ENCODE measurements at regions not wholly inside any gene's neighbourhood (a gene's known extent, or its start where the extent isn't known, plus 50 kb on each side); places are given as distances from the start of the nearest gene placed in this dataset.

DNA sequence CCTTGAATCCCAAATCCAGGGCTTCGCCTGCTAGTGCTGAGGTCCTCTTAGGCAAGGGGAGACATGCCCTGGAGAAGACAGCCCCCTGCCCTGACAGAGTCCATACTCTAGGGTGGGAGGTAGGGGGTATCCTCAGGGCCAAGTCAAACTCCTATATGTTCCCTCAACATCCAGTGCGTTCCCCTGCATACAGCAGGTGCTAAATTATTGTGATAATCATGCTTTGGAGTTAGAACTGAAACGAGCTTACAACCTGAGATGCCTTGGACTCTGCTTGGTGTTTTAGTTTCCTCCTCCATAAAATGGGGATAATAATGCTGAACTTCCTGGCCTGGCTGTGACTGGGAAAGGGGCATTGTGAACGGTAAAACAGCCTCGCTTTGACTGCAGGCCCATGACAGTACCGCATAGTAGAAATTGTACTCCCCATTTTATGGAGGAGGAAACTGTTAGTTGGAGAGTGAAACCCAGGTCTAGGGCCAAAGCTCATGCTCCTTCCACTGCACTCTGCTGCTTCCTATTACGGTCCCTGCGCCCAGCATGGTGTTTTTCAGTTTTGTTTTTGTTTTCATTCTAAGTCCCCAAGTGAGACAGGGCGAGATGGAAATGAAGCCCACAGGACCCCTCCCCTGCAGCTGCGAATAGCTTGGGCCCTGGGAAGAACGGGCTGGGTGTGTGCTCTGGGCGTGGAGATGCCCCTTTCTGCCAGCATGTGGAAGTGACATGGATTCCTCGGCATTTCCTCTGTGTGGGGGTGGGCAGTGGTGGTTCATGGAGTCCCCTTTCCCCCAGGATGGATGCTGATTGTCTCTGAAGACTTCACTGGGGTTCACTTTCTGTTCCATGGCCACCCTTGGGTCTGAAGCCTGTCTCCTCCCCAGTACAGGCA, 162.5 kb downstream of the VEGFA start:
- Histone ChIP-seq H3K4me2 (no peak overlapping the region), H3K4me3 (ENCODE audit: low read depth in 2 of 2, low read length in 1 of 2) (no peak overlapping the region), H3K9me3 (no peaks in the 10 kb centered on the region), H3K4me1 (ENCODE audit: control insufficient read depth in 1 of 2, insufficient read depth in 2 of 2, low read depth in 1 of 2, low read length in 1 of 2) (peaks cover 7 to 81% of the 10 kb centered on the region in 2 experiments; a peak in 2 of 4 replicates), H3K79me2 (ENCODE audit: insufficient read depth) (no peaks in the 10 kb centered on the region), H3K27me3 (ENCODE audit: insufficient read depth) (no peaks in the 10 kb centered on the region), H3K27ac (ENCODE audit: low read depth in 2 of 2, low read length in 1 of 2) (peak overlapping the region in 1 of 2 experiments; percentile 43; a peak in 1 of 4 replicates), H3F3A (replicated peaks; ENCODE audit: insufficient read depth) (no peaks in the 10 kb centered on the region), H2AFZ (ENCODE audit: low read depth) (no peak overlapping the region), H3K9ac (no peak overlapping the region), H3K36me3 (replicated peaks in 1 of 2; ENCODE audit: control insufficient read depth in 1 of 2, insufficient read depth in 2 of 2, low read length in 1 of 2) (no peaks in the 10 kb centered on the region), H3K9me2 (no peaks in the 10 kb centered on the region), H4K20me1 (ENCODE audit: insufficient read depth) (no peaks in the 10 kb centered on the region)
- CTCF ChIA-PET = interaction anchor here (1.3 to 4.0 kb wide), 5 partner anchors 19 to 164 kb away, joined by 3 to 16 read pairs (median 7); partner anchors contain the start of gene VEGFA
- TF ChIP-seq, protein P1, sequence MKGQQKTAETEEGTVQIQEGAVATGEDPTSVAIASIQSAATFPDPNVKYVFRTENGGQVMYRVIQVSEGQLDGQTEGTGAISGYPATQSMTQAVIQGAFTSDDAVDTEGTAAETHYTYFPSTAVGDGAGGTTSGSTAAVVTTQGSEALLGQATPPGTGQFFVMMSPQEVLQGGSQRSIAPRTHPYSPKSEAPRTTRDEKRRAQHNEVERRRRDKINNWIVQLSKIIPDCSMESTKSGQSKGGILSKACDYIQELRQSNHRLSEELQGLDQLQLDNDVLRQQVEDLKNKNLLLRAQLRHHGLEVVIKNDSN (IDR thresholded peaks at IDR 0.05; ENCODE audit: borderline replicate concordance, low read depth) = no peak
- TF ChIP-seq RXRA (IDR thresholded peaks at IDR 0.05; ENCODE audit: borderline replicate concordance, low read depth) (no peak), FOXM1 (IDR thresholded peaks at IDR 0.05; ENCODE audit: low read depth) (no peak), RFX5 (IDR thresholded peaks at IDR 0.05; ENCODE audit: low read length) (no peak)
- TF ChIP-seq, protein P2, sequence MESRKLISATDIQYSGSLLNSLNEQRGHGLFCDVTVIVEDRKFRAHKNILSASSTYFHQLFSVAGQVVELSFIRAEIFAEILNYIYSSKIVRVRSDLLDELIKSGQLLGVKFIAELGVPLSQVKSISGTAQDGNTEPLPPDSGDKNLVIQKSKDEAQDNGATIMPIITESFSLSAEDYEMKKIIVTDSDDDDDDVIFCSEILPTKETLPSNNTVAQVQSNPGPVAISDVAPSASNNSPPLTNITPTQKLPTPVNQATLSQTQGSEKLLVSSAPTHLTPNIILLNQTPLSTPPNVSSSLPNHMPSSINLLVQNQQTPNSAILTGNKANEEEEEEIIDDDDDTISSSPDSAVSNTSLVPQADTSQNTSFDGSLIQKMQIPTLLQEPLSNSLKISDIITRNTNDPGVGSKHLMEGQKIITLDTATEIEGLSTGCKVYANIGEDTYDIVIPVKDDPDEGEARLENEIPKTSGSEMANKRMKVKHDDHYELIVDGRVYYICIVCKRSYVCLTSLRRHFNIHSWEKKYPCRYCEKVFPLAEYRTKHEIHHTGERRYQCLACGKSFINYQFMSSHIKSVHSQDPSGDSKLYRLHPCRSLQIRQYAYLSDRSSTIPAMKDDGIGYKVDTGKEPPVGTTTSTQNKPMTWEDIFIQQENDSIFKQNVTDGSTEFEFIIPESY (IDR thresholded peaks at IDR 0.05; ENCODE audit: borderline replicate concordance, low read depth) = no peak
- WGBS (ENCODE audit: low lambda C conversion rate) = 84% methylated on average over 13 of the region's 13 CpGs
- DNase-seq = peak; percentile 5
- POLR2A ChIA-PET = no interaction called here

DNA sequence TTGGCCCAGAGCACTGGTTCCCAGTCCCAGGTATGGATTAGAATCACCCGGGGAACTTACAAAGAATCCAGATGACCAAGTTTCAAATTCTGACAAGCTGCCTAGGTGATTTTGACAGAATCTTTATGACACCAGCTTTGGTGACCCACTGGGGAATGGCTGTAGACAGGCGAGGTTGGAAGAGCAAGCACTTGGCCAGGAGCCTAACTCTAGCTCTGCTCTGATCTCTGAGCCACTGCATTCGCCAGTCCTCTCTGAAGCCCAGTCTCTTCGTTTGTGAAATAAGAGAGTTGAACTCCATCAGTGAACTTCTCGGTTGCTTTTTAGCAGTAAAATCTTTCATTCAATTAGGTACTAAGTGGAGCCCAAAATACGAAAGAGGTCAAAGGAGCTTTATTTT, 161.2 kb downstream of the VEGFA start:
- H3K27ac ChIP-seq (ENCODE audit: low read depth in 2 of 2, low read length in 1 of 2) = no peak overlapping the region; a peak in 1 of 4 replicates
- no peaks in the 10 kb centered on the region for H4K20me1 ChIP-seq (ENCODE audit: insufficient read depth)
- no peaks in the 10 kb centered on the region for H3K9me3 ChIP-seq
- no peak overlapping the region for H3K4me3 ChIP-seq (ENCODE audit: low read depth in 2 of 2, low read length in 1 of 2)
- H3K4me1 ChIP-seq (ENCODE audit: control insufficient read depth in 1 of 2, insufficient read depth in 2 of 2, low read depth in 1 of 2, low read length in 1 of 2) = peaks cover 20 to 81% of the 10 kb centered on the region in 2 experiments; a peak in 3 of 4 replicates
- no peak overlapping the region for H3K4me2 ChIP-seq
- no peaks in the 10 kb centered on the region for H3K36me3 ChIP-seq (replicated peaks in 1 of 2; ENCODE audit: control insufficient read depth in 1 of 2, insufficient read depth in 2 of 2, low read length in 1 of 2)
- H3K79me2 ChIP-seq (ENCODE audit: insufficient read depth) = no peaks in the 10 kb centered on the region
- no peaks in the 10 kb centered on the region for H3K27me3 ChIP-seq (ENCODE audit: insufficient read depth)
- WGBS (ENCODE audit: low lambda C conversion rate) = 75% methylated on average over 6 of the region's 6 CpGs
- H3K9ac ChIP-seq = no peak overlapping the region
- ChIA-PET POLR2A (interaction anchor here (0.6 to 1.5 kb wide), 2 partner anchors 11 to 20 kb away, joined by 3 to 4 read pairs; no protein-coding TSS in a partner anchor), CTCF (interaction anchor here (1.0 to 4.0 kb wide), 12 partner anchors 9 to 162 kb away, joined by 3 to 16 read pairs (median 5); partner anchors contain the start of gene VEGFA)
- DNase-seq = no peak
- no peaks in the 10 kb centered on the region for H3K9me2 ChIP-seq
- H3F3A ChIP-seq (replicated peaks; ENCODE audit: insufficient read depth) = no peaks in the 10 kb centered on the region
- H2AFZ ChIP-seq (ENCODE audit: low read depth) = no peak overlapping the region
- TF ChIP-seq TCF12 (IDR thresholded peaks at IDR 0.05) (no peak), TEAD4 (IDR thresholded peaks at IDR 0.05; ENCODE audit: borderline replicate concordance, insufficient read depth) (no peak), ELF1 (IDR thresholded peaks at IDR 0.05) (no peak), TAF1 (IDR thresholded peaks at IDR 0.05; ENCODE audit: borderline replicate concordance, low read depth, low read length) (no peak), GABPA (IDR thresholded peaks at IDR 0.05; ENCODE audit: low read depth) (no peak), RCOR1 (IDR thresholded peaks at IDR 0.05; ENCODE audit: low read length) (no peak), CHD2 (IDR thresholded peaks at IDR 0.05; ENCODE audit: low read length, partially characterized antibody) (no peak), RFX5 (IDR thresholded peaks at IDR 0.05; ENCODE audit: low read length) (no peak)
- TF ChIP-seq, protein P3, sequence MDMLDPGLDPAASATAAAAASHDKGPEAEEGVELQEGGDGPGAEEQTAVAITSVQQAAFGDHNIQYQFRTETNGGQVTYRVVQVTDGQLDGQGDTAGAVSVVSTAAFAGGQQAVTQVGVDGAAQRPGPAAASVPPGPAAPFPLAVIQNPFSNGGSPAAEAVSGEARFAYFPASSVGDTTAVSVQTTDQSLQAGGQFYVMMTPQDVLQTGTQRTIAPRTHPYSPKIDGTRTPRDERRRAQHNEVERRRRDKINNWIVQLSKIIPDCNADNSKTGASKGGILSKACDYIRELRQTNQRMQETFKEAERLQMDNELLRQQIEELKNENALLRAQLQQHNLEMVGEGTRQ (IDR thresholded peaks at IDR 0.05; ENCODE audit: borderline replicate concordance, low read depth, low read length) = no peak
- TF ChIP-seq, protein P4, sequence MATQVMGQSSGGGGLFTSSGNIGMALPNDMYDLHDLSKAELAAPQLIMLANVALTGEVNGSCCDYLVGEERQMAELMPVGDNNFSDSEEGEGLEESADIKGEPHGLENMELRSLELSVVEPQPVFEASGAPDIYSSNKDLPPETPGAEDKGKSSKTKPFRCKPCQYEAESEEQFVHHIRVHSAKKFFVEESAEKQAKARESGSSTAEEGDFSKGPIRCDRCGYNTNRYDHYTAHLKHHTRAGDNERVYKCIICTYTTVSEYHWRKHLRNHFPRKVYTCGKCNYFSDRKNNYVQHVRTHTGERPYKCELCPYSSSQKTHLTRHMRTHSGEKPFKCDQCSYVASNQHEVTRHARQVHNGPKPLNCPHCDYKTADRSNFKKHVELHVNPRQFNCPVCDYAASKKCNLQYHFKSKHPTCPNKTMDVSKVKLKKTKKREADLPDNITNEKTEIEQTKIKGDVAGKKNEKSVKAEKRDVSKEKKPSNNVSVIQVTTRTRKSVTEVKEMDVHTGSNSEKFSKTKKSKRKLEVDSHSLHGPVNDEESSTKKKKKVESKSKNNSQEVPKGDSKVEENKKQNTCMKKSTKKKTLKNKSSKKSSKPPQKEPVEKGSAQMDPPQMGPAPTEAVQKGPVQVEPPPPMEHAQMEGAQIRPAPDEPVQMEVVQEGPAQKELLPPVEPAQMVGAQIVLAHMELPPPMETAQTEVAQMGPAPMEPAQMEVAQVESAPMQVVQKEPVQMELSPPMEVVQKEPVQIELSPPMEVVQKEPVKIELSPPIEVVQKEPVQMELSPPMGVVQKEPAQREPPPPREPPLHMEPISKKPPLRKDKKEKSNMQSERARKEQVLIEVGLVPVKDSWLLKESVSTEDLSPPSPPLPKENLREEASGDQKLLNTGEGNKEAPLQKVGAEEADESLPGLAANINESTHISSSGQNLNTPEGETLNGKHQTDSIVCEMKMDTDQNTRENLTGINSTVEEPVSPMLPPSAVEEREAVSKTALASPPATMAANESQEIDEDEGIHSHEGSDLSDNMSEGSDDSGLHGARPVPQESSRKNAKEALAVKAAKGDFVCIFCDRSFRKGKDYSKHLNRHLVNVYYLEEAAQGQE (IDR thresholded peaks at IDR 0.05; ENCODE audit: low read depth, low read length) = no peak
- TF ChIP-seq, protein P5, sequence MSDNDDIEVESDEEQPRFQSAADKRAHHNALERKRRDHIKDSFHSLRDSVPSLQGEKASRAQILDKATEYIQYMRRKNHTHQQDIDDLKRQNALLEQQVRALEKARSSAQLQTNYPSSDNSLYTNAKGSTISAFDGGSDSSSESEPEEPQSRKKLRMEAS (IDR thresholded peaks at IDR 0.05; ENCODE audit: low read depth) = no peak
- TF ChIP-seq, protein P2 (IDR thresholded peaks at IDR 0.05; ENCODE audit: borderline replicate concordance, low read depth) = no peak

Measured in SK-N-SH (cell line).